HUES64 (cell line): ENCODE measurements at regions not wholly inside any gene's neighbourhood (a gene's known extent, or its start where the extent isn't known, plus 50 kb on each side); places are given as distances from the start of the nearest gene placed in this dataset.
"Not testable (repeated sequence)": the region's sequence is repeated elsewhere in the genome, so short reads cannot be mapped to it uniquely, and the experiment has no call there.

Experiments
- H3K27ac ChIP-seq: 2 replicates; pipeline ENCODE4 v1.7.0; 2013; ENCODE audit warnings: low read depth, low read length, inconsistent platforms
- H3K27me3 ChIP-seq: 2 replicates; pipeline ENCODE4 v1.6.1; 2013; ENCODE audit warnings: mild to moderate bottlenecking, low read length; ENCODE audit not compliant: insufficient read depth
- H3K36me3 ChIP-seq: 2 replicates; pipeline ENCODE4 v1.6.1; 2013; ENCODE audit warnings: mild to moderate bottlenecking, low read length; ENCODE audit not compliant: insufficient read depth
- H3K4me1 ChIP-seq: 2 replicates; pipeline ENCODE4 v1.6.1; 2013; ENCODE audit warnings: mild to moderate bottlenecking, low read length, moderate library complexity; ENCODE audit not compliant: insufficient read depth
- H3K4me3 ChIP-seq: 2 replicates; pipeline ENCODE4 v1.5.1; 2013; ENCODE audit warnings: mild to moderate bottlenecking, low read length, moderate library complexity
- H3K9ac ChIP-seq: 2 replicates; pipeline ENCODE4 v1.6.1; 2013; ENCODE audit warnings: mild to moderate bottlenecking, low read depth, low read length
- H3K9me3 ChIP-seq: 2 replicates; pipeline ENCODE4 v1.6.1; 2013; ENCODE audit warnings: low read depth, low read length; ENCODE audit not compliant: insufficient read depth
- WGBS: fragments of 150-250, 120-280 bp; methylation state at CpG from one replicate; pipeline ENCODE4 v1.1.7; 2013; ENCODE audit warnings: missing lambda C conversion rate; 5-methylcytosine and 5-hydroxymethylcytosine counted together

- no peaks in the 10 kb centered on the region for H3K36me3 ChIP-seq
- H3K4me1 ChIP-seq: peaks cover 11% of the 10 kb centered on the region; the same call in 1 of the 2 replicates
- WGBS: 94% methylated on average over 3 of the region's 3 CpGs
- H3K9me3 ChIP-seq: no peaks in the 10 kb centered on the region
- H3K27me3 ChIP-seq: no peaks in the 10 kb centered on the region
- no peak overlapping the region for H3K4me3 ChIP-seq
- H3K9ac ChIP-seq: no peak overlapping the region
- H3K27ac ChIP-seq: no peak overlapping the region
These were observed 900.5 kb upstream of the CRIM1 start for GRCh38 chr2:35454966-35455638.

DNA sequence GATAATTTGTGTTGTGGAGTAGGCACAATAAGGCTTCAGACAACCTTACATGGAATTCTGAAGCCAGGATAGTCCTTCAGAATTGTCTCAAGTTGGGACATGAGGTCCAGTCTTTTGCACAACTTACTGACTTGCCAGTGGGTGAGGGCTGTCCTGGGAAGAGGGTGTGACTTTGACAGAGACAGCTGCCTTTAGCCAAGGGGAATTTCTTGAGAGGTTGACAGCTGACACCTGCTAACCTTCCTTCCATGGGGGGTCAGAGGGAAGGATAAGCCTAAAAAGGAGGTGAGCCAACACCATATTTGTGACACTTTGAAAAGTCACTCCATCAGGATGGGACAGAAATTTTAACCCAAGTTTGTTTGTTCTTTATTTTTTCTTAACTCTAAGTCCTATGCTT, 907.8 kb upstream of the CRIM1 start:
- H3K27me3 ChIP-seq: no peaks in the 10 kb centered on the region
- no peak overlapping the region for H3K27ac ChIP-seq
- peaks cover 11% of the 10 kb centered on the region; the same call in 1 of the 2 replicates for H3K4me1 ChIP-seq
- H3K9ac ChIP-seq: no peak overlapping the region
- H3K4me3 ChIP-seq: no peak overlapping the region
- no peaks in the 10 kb centered on the region for H3K9me3 ChIP-seq
- H3K36me3 ChIP-seq: no peaks in the 10 kb centered on the region

GRCh38 chr2:35447215-35447614, 908.4 kb upstream of the CRIM1 start:
- H3K27ac ChIP-seq: no peak overlapping the region
- H3K4me1 ChIP-seq: 0 out of 2 replicates have a peak, but pooled peaks cover 10% of the 10 kb centered on the region

GRCh38 chr2:35443087-35443486, 912.5 kb upstream of the CRIM1 start:
- Histone ChIP-seq H3K27me3 (no peaks in the 10 kb centered on the region), H3K27ac (peak overlapping the region; percentile 79), H3K4me3 (no peak overlapping the region), H3K9ac (no peak overlapping the region), H3K4me1 (0 out of 2 replicates have a peak, but pooled peaks cover 6% of the 10 kb centered on the region), H3K9me3 (no peaks in the 10 kb centered on the region), H3K36me3 (0 out of 2 replicates have a peak, but pooled peaks cover 2% of the 10 kb centered on the region)

More at GRCh38 chr2:35447215-35447614, 908.4 kb upstream of the CRIM1 start:
- H3K4me3 ChIP-seq: no peak overlapping the region
- no peaks in the 10 kb centered on the region for H3K27me3 ChIP-seq
- no peaks in the 10 kb centered on the region for H3K9me3 ChIP-seq
- no peaks in the 10 kb centered on the region for H3K36me3 ChIP-seq
- no peak overlapping the region for H3K9ac ChIP-seq
- 90% methylated on average over 4 of the region's 5 CpGs for WGBS

- not testable (repeated sequence) for H3K4me1 ChIP-seq, H3K9me3 ChIP-seq, H3K36me3 ChIP-seq, H3K27me3 ChIP-seq
- Histone ChIP-seq H3K27ac (peak overlapping the region; percentile 86; the same call in 1 of the 2 replicates), H3K9ac (peak overlapping the region; percentile 79), H3K4me3 (peak overlapping the region; percentile 64)
- WGBS: 44% methylated on average over 9 of the region's 9 CpGs
These were observed 914.0 kb upstream of the CRIM1 start for GRCh38 chr2:35441575-35441974.

- Histone ChIP-seq H3K9ac (peak overlapping the region; percentile 65), H3K4me1 (peaks cover 19% of the 10 kb centered on the region), H3K4me3 (peak overlapping the region; percentile 64), H3K27ac (peak overlapping the region; percentile 73; the same call in 1 of the 2 replicates)
- WGBS: 56% methylated on average over 14 of the region's 17 CpGs
- not testable (repeated sequence) for H3K9me3 ChIP-seq, H3K36me3 ChIP-seq, H3K27me3 ChIP-seq
These were observed 915.3 kb upstream of the CRIM1 start for GRCh38 chr2:35440308-35440707.

DNA sequence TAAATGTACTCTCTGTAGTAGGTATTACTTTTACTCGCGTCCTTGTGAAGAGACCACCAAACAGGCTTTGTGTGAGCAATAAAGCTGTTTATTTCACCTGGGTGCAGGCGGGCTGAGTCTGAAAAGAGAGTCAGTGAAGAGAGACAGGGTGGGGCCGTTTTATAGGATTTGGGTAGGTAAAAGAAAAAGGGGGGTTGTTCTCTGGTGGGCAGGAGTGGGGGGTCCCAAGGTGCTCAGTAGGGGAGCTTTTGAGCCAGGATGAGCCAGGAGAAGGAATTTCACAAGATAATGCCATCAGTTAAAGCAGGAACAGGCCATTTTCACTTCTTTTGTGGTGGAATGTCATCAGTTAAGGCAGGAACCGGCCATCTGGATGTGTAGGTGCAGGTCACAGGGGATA, 918.7 kb upstream of the CRIM1 start:
- not testable (repeated sequence) for H3K9me3 ChIP-seq, H3K9ac ChIP-seq, H3K36me3 ChIP-seq, H3K4me3 ChIP-seq, H3K27me3 ChIP-seq
- peak overlapping the region; percentile 60; the same call in 1 of the 2 replicates for H3K27ac ChIP-seq
- H3K4me1 ChIP-seq: peaks cover 13% of the 10 kb centered on the region
- WGBS: 29% methylated on average over 5 of the region's 5 CpGs

- Histone ChIP-seq H3K9ac (no peak overlapping the region), H3K9me3 (no peaks in the 10 kb centered on the region), H3K36me3 (no peaks in the 10 kb centered on the region), H3K4me3 (no peak overlapping the region), H3K27me3 (no peaks in the 10 kb centered on the region), H3K27ac (no peak overlapping the region), H3K4me1 (no peaks in the 10 kb centered on the region)
- 80% methylated on average over 1 of the region's 1 CpG for WGBS
These were observed 927.0 kb upstream of the CRIM1 start for GRCh38 chr2:35428548-35428947.

- Histone ChIP-seq H3K9me3 (no peaks in the 10 kb centered on the region), H3K27me3 (no peaks in the 10 kb centered on the region), H3K27ac (no peak overlapping the region), H3K4me3 (no peak overlapping the region), H3K4me1 (no peaks in the 10 kb centered on the region), H3K36me3 (no peaks in the 10 kb centered on the region), H3K9ac (no peak overlapping the region)
- no CpG with 5 or more reads among the region's 1 CpG for WGBS
These were observed 934.1 kb upstream of the CRIM1 start for GRCh38 chr2:35421485-35421884.

- WGBS: 0% methylated on average over 1 of the region's 1 CpG
- Histone ChIP-seq H3K9ac (no peak overlapping the region), H3K27ac (no peak overlapping the region), H3K36me3 (no peaks in the 10 kb centered on the region), H3K4me1 (peaks cover 5% of the 10 kb centered on the region), H3K4me3 (no peak overlapping the region), H3K27me3 (no peaks in the 10 kb centered on the region), H3K9me3 (no peaks in the 10 kb centered on the region)
These were observed 938.3 kb upstream of the CRIM1 start for GRCh38 chr2:35417293-35417692.

- no peak overlapping the region for H3K9ac ChIP-seq
- peaks cover 5% of the 10 kb centered on the region for H3K4me1 ChIP-seq
- H3K36me3 ChIP-seq: no peaks in the 10 kb centered on the region
- WGBS: no CpG with 5 or more reads among the region's 2 CpGs
- H3K9me3 ChIP-seq: no peaks in the 10 kb centered on the region
- H3K27ac ChIP-seq: no peak overlapping the region
- no peak overlapping the region for H3K4me3 ChIP-seq
- H3K27me3 ChIP-seq: no peaks in the 10 kb centered on the region
These were observed 939.0 kb upstream of the CRIM1 start for GRCh38 chr2:35416391-35417140.
